Activated naive CD4-positive, alpha-beta T cell treated with anti-CD3 and anti-CD28 coated beads for 36 hours (primary cell): ENCODE measurements at regions not wholly inside any gene's neighbourhood (a gene's known extent, or its start where the extent isn't known, plus 50 kb on each side); places are given as distances from the start of the nearest gene placed in this dataset.

Experiments used
- CTCF ChIA-PET: fragments of 350-600 bp; sonication (Branson Sonifier 250); formaldehyde crosslinking; loops from one replicate; lab custom pipeline; 2021; ENCODE audit warnings: antibody characterized with exemption; lab: Charles Lee
- DNase-seq: peaks from one replicate; pipeline ENCODE4 v3.0.0-alpha.2; 2020
- H3K27ac Mint-ChIP-seq: one replicate; pipeline ENCODE4 v1.8.0; 2021; ENCODE audit warnings: mild to moderate bottlenecking, mixed read lengths
- H3K27me3 Mint-ChIP-seq: one replicate; pipeline ENCODE4 v1.8.0; 2021; ENCODE audit warnings: low read depth, mixed read lengths
- H3K36me3 Mint-ChIP-seq: one replicate; pipeline ENCODE4 v1.8.0; 2021; ENCODE audit warnings: low read depth, mixed read lengths
- H3K4me1 Mint-ChIP-seq: one replicate; pipeline ENCODE4 v1.8.0; 2021; ENCODE audit warnings: low read depth, mixed read lengths
- H3K4me3 Mint-ChIP-seq: one replicate; pipeline ENCODE4 v1.8.0; 2021; ENCODE audit warnings: mild to moderate bottlenecking, moderate library complexity, mixed read lengths
- H3K9me3 Mint-ChIP-seq: one replicate; pipeline ENCODE4 v1.8.0; 2021; ENCODE audit warnings: mixed read lengths
- intact Hi-C: fragments of 100-400 bp; cut with micrococcal nuclease; formaldehyde crosslinking; loops from one replicate; pipeline ENCODE4 v1.15.1; 2023

DNA sequence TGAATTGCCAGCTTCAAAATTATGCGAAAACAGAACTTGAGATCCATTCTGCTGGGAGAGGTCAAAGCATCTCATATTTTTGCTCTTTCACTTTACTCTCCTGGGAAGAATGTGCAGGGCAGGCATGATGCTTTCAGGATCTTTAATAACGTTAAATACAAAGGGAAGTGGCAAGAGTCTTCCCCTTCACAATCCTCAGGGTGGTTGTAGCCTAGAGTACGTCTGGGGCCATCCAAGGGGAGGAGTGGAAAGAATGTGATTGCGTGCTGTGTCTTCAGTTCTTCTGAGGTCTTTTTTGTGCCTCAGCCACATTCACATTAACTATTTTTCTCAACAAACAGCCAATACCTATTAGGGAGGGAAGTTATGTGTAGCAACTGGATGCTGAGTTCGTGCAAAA is 207.3 kb downstream of the HGF start:
- peaks cover 2% of the 10 kb centered on the region for H3K9me3 Mint-ChIP-seq
- intact Hi-C loops, result no loop called here
- no peak overlapping the region for H3K4me3 Mint-ChIP-seq

DNA sequence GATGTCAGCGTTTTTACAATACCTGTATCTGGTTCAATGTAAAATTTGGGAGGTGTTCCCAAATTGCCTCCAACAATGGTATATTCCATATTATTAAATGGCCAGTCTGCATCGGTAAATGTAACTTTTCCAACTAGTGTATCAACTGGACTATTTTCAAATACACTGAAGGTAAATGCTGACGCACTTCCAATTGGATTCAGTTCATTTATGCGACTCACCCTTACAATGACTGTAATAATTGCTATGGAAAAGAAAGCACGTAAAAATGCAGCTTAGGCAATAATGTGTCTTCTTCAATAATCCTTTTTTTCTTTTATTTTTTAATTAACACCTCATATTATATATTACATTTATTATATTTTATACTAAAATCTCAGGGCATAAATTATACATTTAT is 209.1 kb downstream of the HGF start:
- no peaks in the 10 kb centered on the region for H3K27me3 Mint-ChIP-seq
- CTCF ChIA-PET, result interaction anchor here (0.7 kb wide), 1 partner anchor 12 kb away, joined by 3 read pairs; no protein-coding TSS in a partner anchor
- intact Hi-C loops, result no loop called here
- H3K4me1 Mint-ChIP-seq, result no peaks in the 10 kb centered on the region
- H3K9me3 Mint-ChIP-seq, result peaks cover 3% of the 10 kb centered on the region
- no peak overlapping the region for H3K27ac Mint-ChIP-seq
- no peak for DNase-seq
- no peak overlapping the region for H3K4me3 Mint-ChIP-seq
- no peaks in the 10 kb centered on the region for H3K36me3 Mint-ChIP-seq

More for the DNA sequence above, 207.3 kb downstream of the HGF start:
- H3K27ac Mint-ChIP-seq, result no peak overlapping the region
- H3K4me1 Mint-ChIP-seq, result no peaks in the 10 kb centered on the region
- H3K36me3 Mint-ChIP-seq, result no peaks in the 10 kb centered on the region
- CTCF ChIA-PET, result no interaction called here
- no peaks in the 10 kb centered on the region for H3K27me3 Mint-ChIP-seq
- no peak for DNase-seq

GRCh38 chr7:81549484-81550016 is 220.3 kb downstream of the HGF start:
- intact Hi-C loops, result no loop called here
- Mint-ChIP-seq H3K9me3 (peaks cover 4% of the 10 kb centered on the region), H3K27me3 (no peaks in the 10 kb centered on the region), H3K4me3 (no peak overlapping the region), H3K36me3 (no peaks in the 10 kb centered on the region), H3K27ac (no peak overlapping the region), H3K4me1 (no peaks in the 10 kb centered on the region)
- CTCF ChIA-PET, result no interaction called here
- no peak for DNase-seq

DNA sequence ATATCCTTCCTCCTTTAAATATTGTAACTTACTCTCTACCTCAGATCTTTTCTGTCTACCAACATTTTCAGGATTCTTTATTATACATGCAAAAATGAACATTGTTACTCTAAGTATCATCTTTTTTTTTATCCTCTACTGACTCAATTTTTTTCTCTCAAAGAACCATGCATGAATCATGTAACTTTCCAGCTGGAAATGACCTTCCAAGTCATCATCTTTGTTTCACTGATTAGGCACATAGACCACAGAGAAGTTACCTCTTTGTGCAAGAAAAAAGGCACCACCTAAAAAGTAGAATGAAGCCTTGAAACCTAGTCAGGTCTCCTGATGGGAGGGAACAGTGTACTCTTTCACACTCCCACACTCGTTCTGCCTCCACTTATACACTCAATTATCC is 234.9 kb downstream of the HGF start:
- H3K27me3 Mint-ChIP-seq, result no peaks in the 10 kb centered on the region
- H3K4me3 Mint-ChIP-seq, result no peak overlapping the region
- CTCF ChIA-PET, result no interaction called here
- H3K4me1 Mint-ChIP-seq, result no peaks in the 10 kb centered on the region
- no peak for DNase-seq
- no peaks in the 10 kb centered on the region for H3K36me3 Mint-ChIP-seq
- intact Hi-C loops, result no loop called here
- H3K9me3 Mint-ChIP-seq, result peaks cover 3% of the 10 kb centered on the region
- H3K27ac Mint-ChIP-seq, result no peak overlapping the region

- Mint-ChIP-seq H3K9me3 (peaks cover 3% of the 10 kb centered on the region), H3K27ac (no peak overlapping the region), H3K36me3 (no peaks in the 10 kb centered on the region), H3K4me1 (no peaks in the 10 kb centered on the region), H3K4me3 (no peak overlapping the region), H3K27me3 (no peaks in the 10 kb centered on the region)
- intact Hi-C loops, result no loop called here
- CTCF ChIA-PET, result no interaction called here
- no peak for DNase-seq
These were observed 235.4 kb downstream of the HGF start for GRCh38 chr7:81534446-81534845.

DNA sequence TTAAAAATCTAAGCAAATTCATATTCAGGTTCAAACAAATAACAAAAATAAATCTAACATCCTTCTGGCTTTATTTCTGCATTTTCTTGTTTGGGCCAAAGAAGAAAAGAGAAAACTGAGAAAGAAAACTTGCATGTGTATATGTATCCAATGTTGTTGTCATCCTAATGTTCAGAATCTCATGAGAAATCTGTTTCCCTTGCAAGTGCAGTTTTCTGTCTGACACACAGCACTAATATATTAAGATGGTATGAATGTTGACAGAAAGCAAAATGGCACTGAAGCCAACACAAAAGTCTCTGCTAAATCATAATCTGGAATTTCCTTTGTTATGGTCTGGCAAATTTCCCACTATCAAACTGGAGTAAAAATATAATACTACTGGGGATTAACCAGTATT is 235.9 kb downstream of the HGF start:
- Mint-ChIP-seq H3K9me3 (peaks cover 3% of the 10 kb centered on the region), H3K27me3 (no peaks in the 10 kb centered on the region), H3K27ac (no peak overlapping the region), H3K4me1 (no peaks in the 10 kb centered on the region), H3K36me3 (no peaks in the 10 kb centered on the region), H3K4me3 (no peak overlapping the region)
- no peak for DNase-seq
- CTCF ChIA-PET, result no interaction called here
- intact Hi-C loops, result no loop called here

- Mint-ChIP-seq H3K4me3 (no peak overlapping the region), H3K36me3 (no peaks in the 10 kb centered on the region), H3K9me3 (peaks cover 3% of the 10 kb centered on the region), H3K4me1 (no peaks in the 10 kb centered on the region), H3K27ac (no peak overlapping the region), H3K27me3 (no peaks in the 10 kb centered on the region)
- DNase-seq, result no peak
- CTCF ChIA-PET, result no interaction called here
- intact Hi-C loops, result no loop called here
These were observed 236.4 kb downstream of the HGF start for GRCh38 chr7:81533426-81533825.

GRCh38 chr7:81529785-81530184 is 240.1 kb downstream of the HGF start:
- Mint-ChIP-seq H3K4me3 (no peak overlapping the region), H3K27me3 (no peaks in the 10 kb centered on the region), H3K36me3 (no peaks in the 10 kb centered on the region), H3K27ac (no peak overlapping the region), H3K9me3 (no peaks in the 10 kb centered on the region), H3K4me1 (no peaks in the 10 kb centered on the region)
- no peak for DNase-seq
- intact Hi-C loops, result no loop called here
- CTCF ChIA-PET, result no interaction called here

DNA sequence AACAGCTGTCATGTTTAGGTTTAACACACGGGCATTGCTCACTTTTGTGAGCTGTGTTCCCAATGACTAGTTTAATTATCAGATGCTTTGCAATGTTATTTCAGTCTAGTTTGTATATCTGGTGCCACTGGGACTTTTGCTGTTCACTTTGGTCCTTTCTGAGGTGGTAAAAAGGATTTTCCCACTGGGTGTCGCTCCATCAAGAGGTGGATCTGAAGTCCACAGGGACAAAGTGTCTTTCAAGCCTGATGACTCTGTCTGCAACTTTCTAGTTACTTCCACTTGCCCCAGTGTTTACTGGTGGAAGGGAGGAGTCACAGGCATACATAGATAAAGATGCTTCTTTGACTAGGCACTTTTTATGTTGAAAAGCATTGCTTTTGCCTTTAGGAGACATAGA is 242.2 kb downstream of the HGF start:
- no peaks in the 10 kb centered on the region for H3K27me3 Mint-ChIP-seq
- CTCF ChIA-PET, result no interaction called here
- H3K9me3 Mint-ChIP-seq, result no peaks in the 10 kb centered on the region
- H3K27ac Mint-ChIP-seq, result no peak overlapping the region
- H3K36me3 Mint-ChIP-seq, result no peaks in the 10 kb centered on the region
- no peak for DNase-seq
- no peak overlapping the region for H3K4me3 Mint-ChIP-seq
- intact Hi-C loops, result no loop called here
- no peaks in the 10 kb centered on the region for H3K4me1 Mint-ChIP-seq

DNA sequence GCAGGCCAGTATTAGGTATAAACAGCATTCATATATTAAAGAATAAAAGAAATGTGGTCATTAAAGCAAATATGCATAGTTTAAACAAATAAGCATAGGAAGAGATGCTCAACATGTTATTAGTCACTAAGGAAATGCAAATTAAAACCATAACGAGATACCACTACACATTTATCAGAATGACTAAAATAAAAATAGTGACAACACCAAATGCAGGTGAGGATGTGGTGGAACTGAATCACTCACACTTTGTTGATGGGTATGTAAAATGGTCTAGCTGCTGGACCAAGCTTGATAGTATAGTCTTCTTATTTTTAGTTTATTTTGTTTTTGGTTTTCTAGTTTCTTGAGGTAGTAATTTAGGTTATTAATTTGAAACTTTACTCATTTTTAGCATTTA is 242.9 kb downstream of the HGF start:
- H3K4me1 Mint-ChIP-seq, result no peaks in the 10 kb centered on the region
- DNase-seq, result no peak
- no peaks in the 10 kb centered on the region for H3K36me3 Mint-ChIP-seq
- no peaks in the 10 kb centered on the region for H3K27me3 Mint-ChIP-seq
- no peaks in the 10 kb centered on the region for H3K9me3 Mint-ChIP-seq
- no peak overlapping the region for H3K27ac Mint-ChIP-seq
- intact Hi-C loops, result no loop called here
- H3K4me3 Mint-ChIP-seq, result no peak overlapping the region
- CTCF ChIA-PET, result no interaction called here

DNA sequence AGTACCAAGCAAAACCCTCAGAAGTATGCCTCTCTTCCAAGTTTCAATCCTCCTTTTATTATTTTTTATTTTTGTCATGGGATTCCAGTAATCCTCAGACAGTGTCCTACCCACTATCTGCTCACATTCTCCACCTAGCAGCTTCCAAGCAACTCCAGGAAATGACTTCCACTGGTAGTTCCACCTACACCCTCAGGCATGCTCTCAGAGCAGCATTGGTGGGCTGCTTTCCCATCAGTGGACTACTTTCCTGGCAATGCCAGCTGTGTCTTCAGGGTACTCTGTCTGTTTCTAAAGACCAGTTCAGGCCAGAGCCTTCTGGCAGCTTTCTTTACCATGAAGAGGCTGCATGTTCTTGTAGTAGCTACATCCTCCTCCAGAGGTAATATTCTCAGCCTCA is 244.0 kb downstream of the HGF start:
- no peaks in the 10 kb centered on the region for H3K36me3 Mint-ChIP-seq
- no peak for DNase-seq
- H3K27me3 Mint-ChIP-seq, result no peaks in the 10 kb centered on the region
- CTCF ChIA-PET, result no interaction called here
- H3K27ac Mint-ChIP-seq, result no peak overlapping the region
- H3K4me3 Mint-ChIP-seq, result no peak overlapping the region
- H3K9me3 Mint-ChIP-seq, result no peaks in the 10 kb centered on the region
- H3K4me1 Mint-ChIP-seq, result no peaks in the 10 kb centered on the region
- intact Hi-C loops, result no loop called here

DNA sequence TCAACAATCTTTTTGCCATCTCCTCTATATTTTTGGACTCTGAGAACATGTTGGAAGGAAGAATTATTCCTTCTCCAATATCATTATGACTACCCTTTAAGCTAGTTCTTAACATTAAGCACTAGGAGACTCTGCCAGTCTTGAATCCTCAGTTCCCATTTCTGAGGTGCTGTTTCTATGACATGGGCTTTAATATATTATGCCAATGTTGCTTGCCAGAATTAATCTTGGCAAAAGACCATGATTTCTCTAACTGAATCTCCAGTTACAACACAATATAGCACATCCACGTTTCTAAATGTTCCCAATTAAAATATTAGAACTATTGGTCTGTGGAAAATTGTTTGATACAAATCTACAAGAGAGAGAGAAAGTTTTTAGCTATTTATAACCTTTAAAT is 250.0 kb downstream of the HGF start:
- Mint-ChIP-seq H3K27ac (no peak overlapping the region), H3K27me3 (no peaks in the 10 kb centered on the region), H3K9me3 (no peaks in the 10 kb centered on the region), H3K36me3 (no peaks in the 10 kb centered on the region), H3K4me3 (no peak overlapping the region), H3K4me1 (no peaks in the 10 kb centered on the region)
- CTCF ChIA-PET, result no interaction called here
- intact Hi-C loops, result no loop called here
- no peak for DNase-seq

DNA sequence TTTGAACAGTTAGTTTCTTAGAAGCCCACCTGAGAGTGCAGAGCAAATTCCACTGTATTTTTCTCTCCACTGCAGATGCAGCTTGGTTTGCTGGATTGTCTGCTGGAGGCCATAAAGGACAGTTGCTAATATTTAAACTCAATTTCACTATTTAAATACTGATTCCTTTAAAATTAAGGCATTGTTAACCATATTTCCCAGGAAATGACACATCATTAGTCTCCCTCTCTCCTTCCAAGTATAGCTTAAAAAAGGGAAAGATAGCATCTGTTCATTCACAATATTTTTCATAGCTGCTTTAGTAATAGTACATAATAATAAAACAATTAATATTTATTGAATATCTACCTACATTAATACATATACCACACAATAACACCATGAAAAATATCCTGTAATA is 252.9 kb downstream of the HGF start:
- H3K36me3 Mint-ChIP-seq, result no peaks in the 10 kb centered on the region
- CTCF ChIA-PET, result no interaction called here
- H3K4me3 Mint-ChIP-seq, result no peak overlapping the region
- H3K4me1 Mint-ChIP-seq, result no peaks in the 10 kb centered on the region
- peaks cover under 1% of the 10 kb centered on the region for H3K9me3 Mint-ChIP-seq
- H3K27ac Mint-ChIP-seq, result no peak overlapping the region
- no peak for DNase-seq
- H3K27me3 Mint-ChIP-seq, result no peaks in the 10 kb centered on the region
- intact Hi-C loops, result no loop called here

GRCh38 chr7:81515009-81515408 is 254.8 kb downstream of the HGF start:
- CTCF ChIA-PET, result interaction anchor here (1.1 kb wide), 1 partner anchor 11 kb away, joined by 4 read pairs; no protein-coding TSS in a partner anchor
- Mint-ChIP-seq H3K27ac (no peak overlapping the region), H3K4me1 (no peaks in the 10 kb centered on the region), H3K9me3 (peaks cover 1% of the 10 kb centered on the region), H3K36me3 (no peaks in the 10 kb centered on the region), H3K27me3 (no peaks in the 10 kb centered on the region), H3K4me3 (no peak overlapping the region)
- intact Hi-C loops, result no loop called here
- DNase-seq, result no peak
